DND-41 (cell line): ENCODE measurements at regions not wholly inside any gene's neighbourhood (a gene's known extent, or its start where the extent isn't known, plus 50 kb on each side); places are given as distances from the start of the nearest gene placed in this dataset.
"Not testable (repeated sequence)": the region's sequence is repeated elsewhere in the genome, so short reads cannot be mapped to it uniquely, and the experiment has no call there.

Experiments used
- EZH2 ChIP-seq: IDR thresholded peaks from 3 replicates; pipeline ENCODE4 v1.6.1; 2012; ENCODE audit warnings: borderline replicate concordance, low read depth, mild to moderate bottlenecking, moderate library complexity, low read length, inconsistent platforms; ENCODE audit not compliant: severe bottlenecking
- TF ChIP-seq, protein P1 (sequence below): IDR thresholded peaks from 2 replicates; pipeline ENCODE4 v1.5.1; 2012; ENCODE audit warnings: borderline replicate concordance, low read length, moderate library complexity, mild to moderate bottlenecking; ENCODE audit not compliant: poor library complexity, severe bottlenecking; ENCODE audit errors: extremely low read depth

GRCh38 chrX:14984425-14984824, 111.2 kb downstream of the MOSPD2 start:
- TF ChIP-seq, protein P1, sequence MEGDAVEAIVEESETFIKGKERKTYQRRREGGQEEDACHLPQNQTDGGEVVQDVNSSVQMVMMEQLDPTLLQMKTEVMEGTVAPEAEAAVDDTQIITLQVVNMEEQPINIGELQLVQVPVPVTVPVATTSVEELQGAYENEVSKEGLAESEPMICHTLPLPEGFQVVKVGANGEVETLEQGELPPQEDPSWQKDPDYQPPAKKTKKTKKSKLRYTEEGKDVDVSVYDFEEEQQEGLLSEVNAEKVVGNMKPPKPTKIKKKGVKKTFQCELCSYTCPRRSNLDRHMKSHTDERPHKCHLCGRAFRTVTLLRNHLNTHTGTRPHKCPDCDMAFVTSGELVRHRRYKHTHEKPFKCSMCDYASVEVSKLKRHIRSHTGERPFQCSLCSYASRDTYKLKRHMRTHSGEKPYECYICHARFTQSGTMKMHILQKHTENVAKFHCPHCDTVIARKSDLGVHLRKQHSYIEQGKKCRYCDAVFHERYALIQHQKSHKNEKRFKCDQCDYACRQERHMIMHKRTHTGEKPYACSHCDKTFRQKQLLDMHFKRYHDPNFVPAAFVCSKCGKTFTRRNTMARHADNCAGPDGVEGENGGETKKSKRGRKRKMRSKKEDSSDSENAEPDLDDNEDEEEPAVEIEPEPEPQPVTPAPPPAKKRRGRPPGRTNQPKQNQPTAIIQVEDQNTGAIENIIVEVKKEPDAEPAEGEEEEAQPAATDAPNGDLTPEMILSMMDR: not testable (repeated sequence)
- not testable (repeated sequence) for TF ChIP-seq EZH2
